ENCODE measurements at regions not wholly inside any gene's neighbourhood (a gene's known extent, or its start where the extent isn't known, plus 50 kb on each side); places are given as distances from the start of the nearest gene placed in this dataset.

GRCh38 chr20:60362531-60362930 lies 404.3 kb downstream of the CDH26 start:
- H3K27me3 Mint-ChIP-seq (ENCODE audit: insufficient read depth) = peaks cover 5% of the 10 kb centered on the region
- H3K36me3 Mint-ChIP-seq (ENCODE audit: low read depth) = no peaks in the 10 kb centered on the region
- H3K9me3 Mint-ChIP-seq = no peaks in the 10 kb centered on the region
- Histone ChIP-seq H3K4me1 (ENCODE audit: control insufficient read depth, insufficient read depth, low read length) (no peaks in the 10 kb centered on the region), H3K4me3 (ENCODE audit: low read length) (no peak overlapping the region), H3K9me3 (ENCODE audit: control insufficient read depth, low read length) (no peaks in the 10 kb centered on the region), H3K9ac (ENCODE audit: extremely low read depth, low read length, poor library complexity, severe bottlenecking) (no peak overlapping the region), H3K27ac (ENCODE audit: low read depth, low read length) (no peak overlapping the region), H3K36me3 (ENCODE audit: control insufficient read depth, insufficient read depth, low read length) (no peaks in the 10 kb centered on the region), H3K27me3 (ENCODE audit: control insufficient read depth, insufficient read depth, low read length, poor library complexity, severe bottlenecking) (no peaks in the 10 kb centered on the region)
- H3K27ac Mint-ChIP-seq = no peak overlapping the region
- no peak for DNase-seq
- no peak overlapping the region for H3K4me3 Mint-ChIP-seq
- TF ChIP-seq CTCF (conservative IDR thresholded peaks at IDR 0.05) = no peak
- WGBS, 2 experiments (ENCODE audit: insufficient coverage in 1 of 2, insufficient read length in 1 of 2) = 69 to 79% methylated on average over 3 to 5 of the region's 5 CpGs
- peaks cover 20% of the 10 kb centered on the region for H3K4me1 Mint-ChIP-seq

GRCh38 chr20:60363698-60364097 lies 405.5 kb downstream of the CDH26 start:
- no peak overlapping the region for H3K27ac ChIP-seq (ENCODE audit: low read depth, low read length)
- DNase-seq = no peak
- no peak overlapping the region for H3K4me3 Mint-ChIP-seq
- H3K9ac ChIP-seq (ENCODE audit: extremely low read depth, low read length, poor library complexity, severe bottlenecking) = no peak overlapping the region
- H3K9me3 ChIP-seq (ENCODE audit: control insufficient read depth, low read length) = no peaks in the 10 kb centered on the region
- 91 to 95% methylated on average over 8 to 12 of the region's 12 CpGs for WGBS, 2 experiments (ENCODE audit: insufficient coverage in 1 of 2, insufficient read length in 1 of 2)
- no peak for TF ChIP-seq CTCF (conservative IDR thresholded peaks at IDR 0.05)
- H3K36me3 ChIP-seq (ENCODE audit: control insufficient read depth, insufficient read depth, low read length) = no peaks in the 10 kb centered on the region
- no peaks in the 10 kb centered on the region for H3K36me3 Mint-ChIP-seq (ENCODE audit: low read depth)
- peaks cover 5% of the 10 kb centered on the region for H3K27me3 Mint-ChIP-seq (ENCODE audit: insufficient read depth)
- H3K27me3 ChIP-seq (ENCODE audit: control insufficient read depth, insufficient read depth, low read length, poor library complexity, severe bottlenecking) = no peaks in the 10 kb centered on the region
- no peak overlapping the region for H3K27ac Mint-ChIP-seq
- no peaks in the 10 kb centered on the region for H3K4me1 ChIP-seq (ENCODE audit: control insufficient read depth, insufficient read depth, low read length)
- no peak overlapping the region for H3K4me3 ChIP-seq (ENCODE audit: low read length)
- peaks cover 6% of the 10 kb centered on the region for H3K9me3 Mint-ChIP-seq
- peaks cover 18% of the 10 kb centered on the region for H3K4me1 Mint-ChIP-seq

- Mint-ChIP-seq H3K27ac (no peak overlapping the region), H3K9me3 (peaks cover 18% of the 10 kb centered on the region), H3K36me3 (ENCODE audit: low read depth) (no peaks in the 10 kb centered on the region), H3K27me3 (ENCODE audit: insufficient read depth) (peaks cover 2% of the 10 kb centered on the region), H3K4me1 (peaks cover 18% of the 10 kb centered on the region), H3K4me3 (no peak overlapping the region)
- Histone ChIP-seq H3K9me3 (ENCODE audit: control insufficient read depth, low read length) (no peaks in the 10 kb centered on the region), H3K36me3 (ENCODE audit: control insufficient read depth, insufficient read depth, low read length) (no peaks in the 10 kb centered on the region), H3K27me3 (ENCODE audit: control insufficient read depth, insufficient read depth, low read length, poor library complexity, severe bottlenecking) (no peaks in the 10 kb centered on the region), H3K9ac (ENCODE audit: extremely low read depth, low read length, poor library complexity, severe bottlenecking) (no peak overlapping the region), H3K27ac (ENCODE audit: low read depth, low read length) (no peak overlapping the region), H3K4me3 (ENCODE audit: low read length) (no peak overlapping the region), H3K4me1 (ENCODE audit: control insufficient read depth, insufficient read depth, low read length) (no peaks in the 10 kb centered on the region)
- peak; percentile 85 for TF ChIP-seq CTCF (conservative IDR thresholded peaks at IDR 0.05)
- 82 to 84% methylated on average over 6 to 8 of the region's 8 CpGs for WGBS, 2 experiments (ENCODE audit: insufficient coverage in 1 of 2, insufficient read length in 1 of 2)
- DNase-seq = peak; percentile 86
These were observed 406.9 kb downstream of the CDH26 start for GRCh38 chr20:60365064-60365666.

Measured in endodermal cell (in vitro differentiated cells).